Cardiac muscle cell (in vitro differentiated cells and primary cell): ENCODE measurements at regions not wholly inside any gene's neighbourhood (a gene's known extent, or its start where the extent isn't known, plus 50 kb on each side); places are given as distances from the start of the nearest gene placed in this dataset.

Experiments used
- DNase-seq, 2 donors: peaks; one replicate each; pipeline versions ENCODE4 v3.0.0 to v3.0.0-alpha.2; 2010 to 2017; ENCODE audit warnings: low read depth in 1 of 2, low spot score in 1 of 2
- H3K27ac ChIP-seq: fragments of 200-600 bp; sonication (generic); 2 replicates; pipeline ENCODE4 v1.5.1; 2016
- H3K27me3 ChIP-seq: fragments of 200-600 bp; sonication (generic); 2 replicates; pipeline ENCODE4 v1.6.0; 2016; ENCODE audit warnings: control low read depth
- H3K36me3 ChIP-seq: fragments of 200-600 bp; sonication (generic); 2 replicates; pipeline ENCODE4 v1.5.1; 2016; ENCODE audit warnings: control low read depth
- H3K4me1 ChIP-seq: fragments of 200-600 bp; sonication (generic); 2 replicates; pipeline ENCODE4 v1.8.1; 2017; ENCODE audit warnings: low read depth, mild to moderate bottlenecking, mixed run types
- H3K4me3 ChIP-seq: fragments of 200-600 bp; sonication (generic); 2 replicates; pipeline ENCODE4 v1.5.1; 2016; ENCODE audit warnings: mild to moderate bottlenecking
- H3K9me3 ChIP-seq: fragments of 200-600 bp; sonication (generic); 2 replicates; pipeline ENCODE4 v1.5.1; 2017; ENCODE audit warnings: low read depth, mild to moderate bottlenecking, control low read depth
- TF ChIP-seq, protein P1 (sequence below): IDR thresholded peaks from 2 replicates; pipeline ENCODE4 v1.5.1; 2012; ENCODE audit warnings: low read depth, mild to moderate bottlenecking, low read length

DNA sequence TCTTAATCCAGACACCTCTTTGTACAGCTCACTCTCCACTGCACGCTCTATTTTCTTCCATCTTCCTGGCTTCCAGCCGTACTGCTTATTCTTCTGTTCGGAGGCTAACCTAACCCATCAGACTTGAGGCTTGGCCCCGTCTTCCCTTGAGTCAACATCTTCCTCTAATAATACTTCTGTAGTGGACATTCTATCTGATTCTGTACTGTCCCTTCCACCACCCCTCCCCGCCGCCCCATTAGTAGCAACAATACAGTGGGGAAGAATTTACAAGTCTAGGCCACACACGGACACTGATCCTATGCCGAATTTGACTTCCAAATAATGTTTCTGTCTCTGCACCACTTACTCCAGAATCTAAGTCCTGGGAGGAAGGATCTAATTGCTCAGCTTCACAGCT is 86.0 kb upstream of the TNRC6A start:
- no peak overlapping the region for H3K4me3 ChIP-seq
- H3K4me1 ChIP-seq, result no peaks in the 10 kb centered on the region
- no peaks in the 10 kb centered on the region for H3K36me3 ChIP-seq
- TF ChIP-seq, protein P1, sequence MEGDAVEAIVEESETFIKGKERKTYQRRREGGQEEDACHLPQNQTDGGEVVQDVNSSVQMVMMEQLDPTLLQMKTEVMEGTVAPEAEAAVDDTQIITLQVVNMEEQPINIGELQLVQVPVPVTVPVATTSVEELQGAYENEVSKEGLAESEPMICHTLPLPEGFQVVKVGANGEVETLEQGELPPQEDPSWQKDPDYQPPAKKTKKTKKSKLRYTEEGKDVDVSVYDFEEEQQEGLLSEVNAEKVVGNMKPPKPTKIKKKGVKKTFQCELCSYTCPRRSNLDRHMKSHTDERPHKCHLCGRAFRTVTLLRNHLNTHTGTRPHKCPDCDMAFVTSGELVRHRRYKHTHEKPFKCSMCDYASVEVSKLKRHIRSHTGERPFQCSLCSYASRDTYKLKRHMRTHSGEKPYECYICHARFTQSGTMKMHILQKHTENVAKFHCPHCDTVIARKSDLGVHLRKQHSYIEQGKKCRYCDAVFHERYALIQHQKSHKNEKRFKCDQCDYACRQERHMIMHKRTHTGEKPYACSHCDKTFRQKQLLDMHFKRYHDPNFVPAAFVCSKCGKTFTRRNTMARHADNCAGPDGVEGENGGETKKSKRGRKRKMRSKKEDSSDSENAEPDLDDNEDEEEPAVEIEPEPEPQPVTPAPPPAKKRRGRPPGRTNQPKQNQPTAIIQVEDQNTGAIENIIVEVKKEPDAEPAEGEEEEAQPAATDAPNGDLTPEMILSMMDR, result no peak
- no peak for DNase-seq
- H3K9me3 ChIP-seq, result no peaks in the 10 kb centered on the region
- no peaks in the 10 kb centered on the region for H3K27me3 ChIP-seq
- no peak overlapping the region for H3K27ac ChIP-seq

DNA sequence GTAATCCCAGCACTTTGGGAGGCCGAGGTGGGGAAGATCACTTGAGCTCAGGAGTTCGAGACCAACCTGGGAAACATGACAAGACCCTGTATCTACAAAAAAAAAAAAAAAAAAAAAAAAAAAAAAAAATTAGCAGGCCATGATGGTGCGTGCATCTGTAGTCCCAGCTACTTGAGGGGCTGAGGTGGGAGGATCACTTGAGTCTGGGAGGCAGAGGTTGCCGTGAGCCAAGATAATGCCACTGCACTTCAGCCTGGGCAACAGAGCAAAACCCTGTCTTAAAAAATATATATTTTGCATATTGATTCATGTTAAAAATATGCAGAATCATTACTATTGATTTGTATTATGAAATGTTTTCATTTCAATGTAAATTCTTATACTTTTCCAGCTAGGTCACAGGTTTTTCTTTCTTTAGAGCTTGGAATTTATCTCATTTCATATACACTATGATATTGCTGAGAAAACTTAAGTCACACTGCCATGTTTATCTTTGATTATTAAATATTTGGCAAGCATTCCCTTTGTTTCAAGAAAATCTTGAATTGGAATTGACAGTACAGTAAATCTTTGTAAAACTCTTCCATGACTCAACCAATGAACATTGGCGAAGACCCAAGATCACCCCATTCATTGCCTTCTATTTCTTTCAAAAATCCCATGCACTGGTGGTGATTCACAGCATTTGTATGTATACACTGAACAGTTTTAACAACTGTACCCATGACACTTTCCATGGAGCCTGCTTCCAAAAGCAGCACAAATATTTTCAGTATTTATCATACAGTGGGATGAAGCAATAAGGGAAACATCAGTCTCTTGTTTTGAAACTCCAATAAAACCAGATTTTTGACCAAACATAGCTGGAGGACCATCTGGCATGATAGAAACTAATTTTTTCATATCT is 83.5 kb upstream of the TNRC6A start:
- DNase-seq, result peak in 1 of 2 donors; percentile 99
- TF ChIP-seq, protein P1, result no peak
- no peaks in the 10 kb centered on the region for H3K9me3 ChIP-seq

DNA sequence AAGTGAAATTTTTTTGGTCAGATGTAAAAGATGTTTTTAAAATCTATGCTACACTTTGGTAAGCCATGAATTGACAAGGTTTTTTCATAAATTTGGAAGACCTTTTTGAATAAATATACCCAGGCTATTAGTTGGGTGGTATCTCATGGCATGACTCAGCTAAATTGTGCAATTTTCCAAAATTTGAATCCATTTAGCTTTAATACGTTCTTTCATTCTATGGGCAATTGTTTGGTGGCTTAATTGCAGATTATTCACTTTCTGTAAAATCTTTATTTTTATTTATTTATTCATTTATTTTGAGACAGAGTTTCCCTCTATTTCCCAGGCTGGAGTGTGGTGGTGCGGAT is 82.8 kb upstream of the TNRC6A start:
- Histone ChIP-seq H3K4me3 (no peak overlapping the region), H3K27ac (no peak overlapping the region), H3K36me3 (no peaks in the 10 kb centered on the region), H3K9me3 (no peaks in the 10 kb centered on the region), H3K4me1 (no peaks in the 10 kb centered on the region), H3K27me3 (no peaks in the 10 kb centered on the region)
- TF ChIP-seq, protein P1, result no peak
- DNase-seq, result no peak

More for the DNA sequence above, 83.5 kb upstream of the TNRC6A start:
- no peak overlapping the region for H3K27ac ChIP-seq
- H3K36me3 ChIP-seq, result no peaks in the 10 kb centered on the region
- H3K4me3 ChIP-seq, result no peak overlapping the region
- H3K4me1 ChIP-seq, result no peaks in the 10 kb centered on the region
- no peaks in the 10 kb centered on the region for H3K27me3 ChIP-seq

DNA sequence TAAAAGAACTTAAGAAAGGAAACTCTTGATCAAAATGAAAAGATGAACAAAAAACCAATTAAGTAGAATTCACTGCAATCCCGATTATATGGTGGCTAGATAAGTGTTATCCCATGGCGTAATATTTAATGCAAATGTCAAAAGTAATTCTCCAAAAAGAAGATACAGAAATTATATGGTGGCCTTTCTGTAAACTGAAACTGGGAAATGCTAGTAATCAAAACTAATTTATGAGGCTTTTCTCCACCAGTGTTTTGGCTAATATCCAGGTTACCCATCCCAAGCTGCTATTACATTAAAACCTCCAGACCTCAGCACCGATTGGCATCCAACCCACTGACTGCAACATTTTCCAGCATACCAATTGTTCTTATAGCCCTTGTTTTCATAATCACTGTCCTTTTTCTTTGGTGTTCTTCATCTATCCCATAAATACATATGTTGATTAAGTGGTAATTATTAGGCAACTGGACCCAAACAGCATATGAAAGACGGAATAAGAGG is 77.2 kb upstream of the TNRC6A start:
- TF ChIP-seq, protein P1, result no peak
- no peaks in the 10 kb centered on the region for H3K4me1 ChIP-seq
- no peak overlapping the region for H3K27ac ChIP-seq
- no peaks in the 10 kb centered on the region for H3K36me3 ChIP-seq
- no peaks in the 10 kb centered on the region for H3K27me3 ChIP-seq
- DNase-seq, result no peak
- H3K4me3 ChIP-seq, result no peak overlapping the region
- H3K9me3 ChIP-seq, result no peaks in the 10 kb centered on the region

DNA sequence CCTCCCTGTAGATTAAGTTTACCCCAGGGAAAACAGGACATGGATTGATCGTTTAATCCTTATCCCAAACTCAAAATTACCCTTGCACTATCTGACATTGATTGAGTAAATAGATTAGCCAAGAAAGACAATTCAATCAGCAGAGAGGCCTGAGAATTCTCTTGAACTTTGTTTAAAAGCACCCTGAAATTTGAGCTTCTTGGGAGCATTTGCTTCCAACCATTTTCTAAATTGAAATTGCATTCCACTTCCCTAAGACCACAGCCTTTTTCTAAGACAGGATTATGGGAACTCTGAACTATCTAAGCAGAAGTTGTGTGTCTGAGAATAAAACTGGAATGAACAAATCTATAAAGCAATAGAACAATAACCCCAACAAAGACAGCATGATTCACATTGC is 76.6 kb upstream of the TNRC6A start:
- Histone ChIP-seq H3K27me3 (no peaks in the 10 kb centered on the region), H3K4me3 (no peak overlapping the region), H3K36me3 (no peaks in the 10 kb centered on the region)

More for the DNA sequence above, 76.6 kb upstream of the TNRC6A start:
- TF ChIP-seq, protein P1, result no peak
- DNase-seq, result no peak
- Histone ChIP-seq H3K4me1 (no peaks in the 10 kb centered on the region), H3K9me3 (no peaks in the 10 kb centered on the region), H3K27ac (no peak overlapping the region)
